ENCODE measurements at regions not wholly inside any gene's neighbourhood (a gene's known extent, or its start where the extent isn't known, plus 50 kb on each side); places are given as distances from the start of the nearest gene placed in this dataset.
A peak's percentile ranks its signal among the peaks of the same experiment; 100 is the strongest.

DNA sequence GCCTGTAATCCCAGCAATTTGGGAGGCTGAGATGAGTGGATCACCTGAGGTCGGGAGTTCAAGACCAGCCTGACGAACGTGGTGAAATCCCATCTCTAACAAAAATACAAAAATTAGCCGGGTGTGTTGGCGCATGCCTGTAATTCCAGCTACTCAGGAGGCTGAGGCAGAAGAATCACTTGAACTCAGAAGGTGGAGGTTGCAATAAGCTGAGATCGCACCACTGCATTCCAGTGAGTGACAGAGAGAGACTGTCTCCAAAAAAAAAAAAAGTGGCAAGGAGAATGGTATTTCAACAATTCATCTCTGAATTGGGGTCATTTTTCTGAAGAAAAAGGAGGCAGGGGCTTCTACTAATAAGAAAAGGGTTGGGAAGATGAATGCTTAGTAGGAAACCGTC is 111.5 kb upstream of the NHSL1 start:
- DNase-seq = no peak

DNA sequence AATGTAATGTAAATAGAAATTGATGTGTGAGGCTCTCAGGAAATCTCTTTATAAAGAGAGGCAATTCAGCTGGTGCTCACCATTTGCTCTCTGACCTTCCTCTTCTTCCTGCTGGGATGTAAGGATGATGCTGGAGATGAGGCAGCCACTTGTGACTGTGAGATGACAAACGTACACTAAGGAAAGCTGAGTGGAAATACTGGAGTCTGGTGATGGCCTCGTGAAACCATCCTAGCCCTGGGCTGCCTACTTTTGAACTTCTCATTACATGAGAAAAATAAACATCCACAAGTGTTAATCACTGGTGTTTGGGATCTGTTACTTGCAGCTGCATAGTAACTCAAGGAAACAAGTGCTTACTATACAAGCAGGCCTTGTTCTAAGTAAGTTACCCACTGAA is 114.9 kb upstream of the NHSL1 start:
- DNase-seq = no peak

DNA sequence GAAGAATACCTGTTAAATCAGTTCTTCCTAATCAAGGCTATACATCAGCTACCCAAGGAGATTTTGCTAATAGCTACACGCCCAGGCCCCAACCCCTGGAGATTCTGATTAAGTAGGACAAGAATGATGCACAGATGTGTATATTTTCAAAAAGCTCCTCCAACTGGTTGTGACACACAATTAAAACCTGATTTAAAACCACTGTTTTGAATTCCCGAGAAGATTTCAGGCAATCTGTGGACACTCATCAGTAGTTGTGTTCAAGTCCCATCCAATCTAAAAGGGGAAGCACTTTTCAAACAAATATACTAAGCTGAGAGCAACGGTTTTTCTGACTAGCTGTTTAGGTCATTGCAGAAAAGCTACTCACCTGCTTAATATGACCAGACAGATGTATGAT is 118.9 kb upstream of the NHSL1 start:
- no peak for DNase-seq

DNA sequence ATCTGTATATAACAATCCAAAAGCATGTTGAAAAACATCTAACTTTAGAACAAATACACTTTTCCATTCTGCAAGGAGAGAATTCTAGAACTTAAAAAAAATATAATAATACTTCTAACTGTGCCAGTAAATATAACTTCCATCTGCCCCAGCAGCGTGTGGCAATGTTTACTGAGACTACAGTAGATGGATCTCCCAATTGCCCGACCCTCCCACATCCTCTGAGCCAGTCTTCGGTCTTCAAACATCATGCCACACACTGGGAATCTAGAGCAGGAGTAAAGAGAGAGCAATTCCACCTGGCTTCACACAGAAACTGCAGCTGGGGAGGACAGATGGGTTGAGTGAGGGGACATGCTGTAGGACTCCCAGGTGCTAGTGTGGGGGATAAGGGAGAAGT is 121.3 kb upstream of the NHSL1 start:
- no peak for DNase-seq

DNA sequence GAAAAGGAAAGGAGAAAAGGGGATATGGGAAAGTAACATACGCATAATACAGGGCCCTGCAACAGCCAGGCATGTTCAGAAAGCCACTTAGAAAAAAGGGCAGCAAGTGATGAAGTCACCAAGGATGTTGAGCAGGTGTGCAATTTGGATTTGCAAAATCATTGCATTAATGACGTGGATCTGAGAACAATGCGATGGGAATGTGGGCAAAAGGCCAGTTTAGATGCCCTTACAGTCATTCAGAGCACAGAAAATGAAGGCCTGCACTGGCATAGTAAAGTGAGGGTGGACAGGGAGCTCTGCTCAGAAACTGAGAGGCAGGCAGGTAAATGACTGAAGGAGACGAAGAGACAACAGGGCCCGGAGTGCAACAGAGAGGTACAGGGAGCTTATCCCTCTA is 123.7 kb upstream of the NHSL1 start:
- DNase-seq = peak; percentile 8

DNA sequence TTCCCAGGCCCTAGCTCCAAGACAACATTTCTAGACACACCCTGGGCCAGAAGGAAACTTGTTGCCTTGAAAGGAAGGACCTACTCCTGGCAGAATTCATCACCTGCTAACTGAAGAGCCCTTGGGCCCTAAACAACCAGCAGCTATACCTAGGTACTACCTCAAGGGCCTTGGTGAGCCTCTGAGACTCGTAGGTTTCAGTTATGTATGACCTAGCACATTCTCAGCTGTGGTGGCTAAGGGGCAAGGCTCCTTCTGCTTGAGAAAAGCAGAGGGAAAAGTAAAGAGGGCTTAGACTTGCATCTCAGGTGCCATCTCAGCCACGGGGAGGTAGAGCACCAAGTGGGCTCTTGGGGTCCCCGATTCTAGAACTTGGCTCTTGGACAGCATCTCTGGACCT is 132.3 kb upstream of the NHSL1 start:
- DNase-seq = no peak

DNA sequence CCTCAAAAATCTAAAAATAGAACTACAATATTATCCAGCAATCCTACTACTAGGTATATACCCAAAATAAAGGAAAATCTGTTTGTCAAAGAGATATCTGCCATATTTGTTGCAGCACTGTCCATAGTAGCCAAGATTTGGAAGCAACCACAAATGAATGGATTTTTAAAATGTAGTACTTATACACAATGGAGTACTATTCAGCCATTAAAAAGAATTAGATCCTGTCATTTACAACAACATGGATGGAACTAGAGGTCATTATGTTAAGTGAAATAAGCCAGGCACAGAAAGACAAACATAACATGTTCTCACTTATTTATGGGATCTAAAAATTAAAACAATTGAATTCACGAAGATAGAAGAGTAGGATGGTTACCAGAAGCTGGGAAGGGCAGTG is 135.7 kb upstream of the CCDC28A start:
- DNase-seq = no peak

DNA sequence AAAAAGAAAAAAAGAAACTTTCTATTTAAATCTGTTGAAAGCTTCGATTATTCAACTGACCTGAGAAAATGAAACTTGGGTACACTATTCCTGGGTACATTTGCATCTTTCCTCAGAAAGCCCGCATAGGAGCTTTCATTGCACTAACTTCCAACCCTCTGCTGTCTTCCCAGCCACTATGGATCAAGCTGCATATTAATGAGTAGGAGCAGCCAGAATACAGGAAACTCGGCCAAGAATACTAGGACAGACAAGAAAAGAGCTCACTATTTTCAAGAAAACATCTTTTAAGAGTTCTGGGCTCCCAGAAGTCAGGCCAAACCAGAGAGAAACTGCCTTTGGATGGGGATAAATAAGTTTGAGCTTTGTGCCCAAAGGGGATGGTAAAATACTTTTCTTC is 135.0 kb upstream of the CCDC28A start:
- DNase-seq = no peak

DNA sequence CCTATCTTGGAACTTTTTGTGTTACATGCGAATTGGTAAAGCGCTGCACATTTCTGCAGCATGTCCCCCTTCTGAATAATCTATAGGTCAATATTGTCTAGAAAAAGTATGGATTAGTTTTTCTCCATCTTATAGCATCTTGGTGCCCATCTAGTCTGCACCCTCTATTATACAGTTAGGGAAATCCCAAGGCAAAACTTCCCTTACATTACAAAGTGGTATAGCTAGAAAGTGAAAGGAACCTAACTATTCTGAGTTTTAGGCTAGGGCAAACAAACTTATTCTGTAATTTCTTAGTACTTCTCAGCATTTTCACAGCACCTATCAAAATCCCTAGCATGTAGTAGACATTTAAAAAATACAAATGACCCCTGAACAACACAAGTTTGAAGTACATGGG is 133.5 kb upstream of the CCDC28A start:
- no peak for DNase-seq

DNA sequence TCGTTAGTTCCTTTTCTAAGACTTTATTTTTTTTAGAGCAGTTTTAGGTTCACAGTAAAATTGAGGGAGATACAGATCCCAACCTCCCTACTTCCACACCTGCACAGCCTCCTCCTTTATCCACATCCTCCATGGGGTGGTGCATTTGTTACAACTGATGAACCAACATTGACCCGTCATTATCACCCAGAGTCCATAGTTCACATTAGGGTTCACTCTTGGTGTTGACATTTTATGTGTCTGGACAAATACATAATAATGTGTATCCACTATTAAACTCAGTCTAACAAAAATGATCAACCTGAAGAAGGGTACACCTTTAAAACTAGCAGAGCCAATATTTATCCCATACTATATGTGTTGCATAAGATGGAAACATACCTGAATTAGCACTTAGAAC is 130.4 kb upstream of the CCDC28A start:
- DNase-seq = no peak

DNA sequence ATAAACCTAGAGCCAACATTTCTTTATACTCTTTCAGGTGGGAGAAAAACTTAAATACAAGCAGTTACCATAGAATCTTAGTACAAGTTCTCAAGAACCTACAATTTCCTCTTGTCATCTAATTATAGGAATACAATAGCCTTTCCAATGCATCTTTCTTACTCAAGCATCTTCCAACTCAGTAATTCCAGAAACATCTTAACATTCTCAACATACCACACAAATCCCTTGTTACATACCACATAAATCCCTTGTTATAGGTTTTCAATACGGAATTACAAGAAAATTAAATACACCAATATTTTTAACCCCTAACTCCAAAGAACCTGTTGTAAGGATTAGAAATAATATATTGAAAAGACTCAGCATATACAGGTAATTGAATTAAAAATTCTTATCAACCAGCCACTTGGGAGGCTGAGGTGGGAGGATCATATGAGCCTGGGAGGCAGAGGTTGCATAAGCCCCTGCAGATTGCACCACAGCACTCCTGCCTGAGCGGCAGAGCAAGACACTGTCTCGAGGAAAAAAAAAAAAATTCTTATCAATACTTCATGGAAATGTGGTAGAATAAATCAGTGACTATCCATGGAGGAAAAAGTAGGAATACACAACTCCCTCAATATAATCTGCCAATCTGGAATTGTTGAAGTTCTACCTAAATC is 127.5 kb upstream of the CCDC28A start:
- DNase-seq = no peak

DNA sequence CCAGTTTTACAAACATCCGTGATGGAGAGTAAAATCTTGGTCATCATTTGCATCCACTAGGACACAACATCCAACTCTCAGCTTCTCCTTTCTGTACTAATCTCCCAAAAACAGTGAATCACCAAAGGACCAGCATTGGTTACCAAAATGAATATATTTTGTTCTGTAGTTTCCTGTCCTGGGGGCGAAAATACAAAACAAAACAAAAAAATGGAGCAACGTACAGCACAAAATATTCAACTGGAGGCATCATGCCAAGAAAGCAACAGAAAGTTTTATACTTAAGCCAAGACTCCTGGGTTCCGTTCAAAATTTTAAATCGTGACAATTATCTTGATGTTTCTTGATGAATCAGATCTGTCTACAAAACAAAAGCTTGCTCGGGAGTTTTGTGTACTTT is 126.6 kb upstream of the CCDC28A start:
- no peak for DNase-seq

DNA sequence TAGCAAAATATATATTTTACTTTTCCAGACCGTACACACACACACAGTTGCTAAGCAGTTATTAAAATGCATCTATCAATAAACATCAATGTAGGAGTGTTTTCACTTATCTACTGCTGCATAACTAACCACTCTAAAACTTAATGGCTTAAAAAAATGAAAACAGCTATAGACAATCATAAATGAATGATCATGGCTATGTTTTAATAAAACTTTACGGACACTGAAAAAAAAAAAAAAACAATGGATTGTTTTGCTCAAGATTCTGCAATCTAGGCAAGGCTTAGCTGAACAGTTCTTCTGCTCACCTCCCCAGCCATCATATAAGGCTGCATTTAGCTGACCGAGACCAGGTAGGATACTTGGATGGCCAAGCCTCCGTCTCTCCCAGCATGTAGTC is 125.4 kb upstream of the CCDC28A start:
- no peak for DNase-seq

DNA sequence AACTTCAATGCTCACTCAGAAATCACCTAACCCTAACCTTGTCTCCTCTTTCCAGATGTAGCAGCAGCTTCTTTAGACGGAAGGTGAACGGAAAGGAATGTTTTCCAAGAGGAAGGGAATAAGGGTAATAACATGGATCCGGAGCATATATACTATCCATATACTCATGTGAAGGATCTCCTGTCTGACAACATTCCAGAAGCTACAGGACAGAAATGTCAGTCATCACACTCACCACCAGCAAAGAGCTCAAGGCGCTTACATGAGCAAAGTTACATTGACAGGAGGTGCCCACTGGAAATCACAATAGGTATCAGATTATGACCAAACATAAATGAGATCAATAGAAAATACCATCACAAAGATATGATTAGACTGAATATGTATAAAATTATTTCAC is 122.1 kb upstream of the CCDC28A start:
- no peak for DNase-seq

DNA sequence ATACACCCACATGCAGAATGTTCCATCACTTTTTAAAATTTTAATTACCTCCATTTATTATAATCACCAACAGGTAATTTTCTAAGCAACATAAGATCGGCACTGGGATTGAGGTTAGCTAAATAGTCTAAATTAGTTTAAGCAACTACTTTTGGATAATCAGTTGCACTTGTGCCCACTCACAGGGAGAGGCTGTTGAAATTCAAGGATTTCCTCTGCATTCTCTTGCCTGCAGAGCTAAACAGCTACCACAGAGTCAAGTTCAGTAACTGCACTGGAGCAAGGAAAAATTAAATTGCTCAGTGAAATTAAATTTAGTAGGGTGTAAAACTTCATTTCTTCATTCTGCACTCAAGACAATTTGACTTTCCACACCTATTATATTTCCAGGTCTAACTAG is 120.7 kb upstream of the CCDC28A start:
- no peak for DNase-seq

DNA sequence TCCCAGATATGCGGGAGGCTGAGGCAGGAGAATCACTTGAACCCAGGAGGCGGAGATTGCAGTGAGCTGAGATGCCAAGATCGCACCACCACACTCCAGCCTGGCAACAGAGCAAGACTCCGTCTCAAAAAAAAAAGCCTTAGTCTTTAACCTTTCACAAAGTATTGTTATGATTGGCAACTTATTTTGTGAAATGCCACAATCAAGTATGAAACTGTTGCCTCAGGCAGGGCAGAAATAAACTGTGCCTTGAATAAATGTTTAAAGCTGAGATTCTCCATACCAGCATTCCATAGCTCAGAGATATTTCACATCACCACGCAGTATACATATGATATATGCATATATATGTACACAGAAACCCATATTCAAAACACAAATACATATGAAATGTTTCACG is 120.1 kb upstream of the CCDC28A start:
- no peak for DNase-seq

DNA sequence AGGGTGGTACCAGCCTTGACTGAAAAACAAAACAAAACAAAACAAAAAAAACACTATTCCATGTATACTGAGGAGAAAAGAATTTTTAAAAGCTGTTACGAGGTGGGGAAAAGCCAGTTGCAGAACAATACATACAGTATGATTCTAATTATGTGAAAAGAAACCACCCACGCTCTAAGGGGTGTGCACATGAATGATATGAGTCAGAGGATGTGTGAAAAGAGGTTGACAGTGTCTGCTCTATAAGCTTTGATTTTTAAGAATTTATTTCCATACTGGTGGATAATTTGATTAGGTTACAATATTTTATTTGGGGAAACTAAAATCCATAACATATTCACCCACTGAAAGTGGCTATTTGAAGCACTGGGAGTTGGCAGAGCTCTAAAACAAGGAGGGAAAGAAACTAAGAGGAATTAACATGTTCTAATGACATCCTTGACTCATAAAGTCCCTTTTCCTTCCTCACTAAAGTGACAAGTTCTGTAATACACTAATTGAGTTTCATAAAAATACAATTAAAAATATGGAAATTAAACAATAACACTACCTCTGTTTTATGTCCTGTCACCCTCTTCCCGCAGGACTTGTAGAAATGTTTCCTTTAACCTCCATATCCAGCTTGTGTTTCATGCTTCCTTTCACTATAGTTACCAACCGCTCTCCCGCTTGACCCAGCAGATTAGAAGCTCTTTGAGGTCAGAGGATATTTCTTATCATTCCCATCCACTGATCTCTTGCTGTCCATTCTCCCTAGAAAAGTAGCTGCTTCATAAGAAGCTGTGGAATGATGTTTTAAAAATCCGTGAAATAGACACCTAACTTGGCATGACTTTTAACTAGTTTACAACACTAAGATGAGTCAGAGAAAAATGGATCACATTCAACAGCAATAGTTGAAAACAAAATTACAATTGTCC is 118.6 kb upstream of the CCDC28A start:
- DNase-seq = no peak

DNA sequence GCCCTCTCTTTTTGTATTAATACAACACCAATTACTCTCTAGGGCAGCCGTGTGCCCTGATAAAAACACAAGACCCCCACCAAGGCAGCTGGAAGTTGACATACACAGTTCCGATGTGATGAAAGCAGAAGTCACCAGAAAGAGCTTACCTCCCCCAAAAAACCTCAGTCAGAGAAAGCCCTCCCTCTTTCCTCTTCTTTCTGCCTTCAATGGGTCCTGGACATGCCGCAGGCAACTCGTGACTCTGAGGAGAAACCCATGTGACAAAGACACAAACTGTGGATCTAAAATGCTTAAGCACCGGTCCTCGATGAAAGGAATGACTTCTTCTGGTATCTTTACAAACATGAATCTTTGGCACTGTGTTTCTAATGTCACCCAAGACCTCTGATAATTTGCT is 117.7 kb upstream of the CCDC28A start:
- no peak for DNase-seq

DNA sequence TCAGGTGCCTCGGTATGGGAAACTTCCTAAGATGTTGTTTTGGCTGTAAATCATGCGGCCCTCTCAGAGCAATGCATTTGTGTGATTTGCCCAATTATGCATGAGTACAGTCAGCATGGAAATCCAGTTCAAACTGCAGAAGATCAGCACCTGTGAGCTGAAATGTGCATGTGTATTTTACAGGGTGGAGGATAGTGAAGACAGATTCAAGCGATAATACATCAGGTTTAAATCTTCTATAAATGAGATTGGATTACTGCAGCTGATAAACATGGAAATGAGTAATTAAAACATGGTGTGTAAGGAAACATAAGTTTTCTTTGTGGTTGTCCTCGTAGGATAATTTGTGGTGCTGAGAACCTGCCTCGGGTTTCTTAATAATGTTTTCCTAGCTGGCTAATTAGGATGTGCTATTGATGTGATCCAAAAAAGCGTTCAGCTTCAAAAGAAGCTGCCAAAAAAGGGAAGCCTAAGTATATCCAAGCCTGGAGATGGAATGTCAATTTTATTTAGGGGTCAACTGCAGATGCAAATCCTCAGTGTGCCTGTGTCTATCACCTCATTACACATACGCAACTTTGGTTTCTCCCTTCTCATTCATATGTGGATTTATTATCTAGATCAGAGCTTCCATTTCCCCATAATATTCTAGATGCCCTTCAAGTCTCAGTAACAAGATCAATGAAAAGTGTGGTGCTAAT is 117.1 kb upstream of the CCDC28A start:
- DNase-seq = no peak

DNA sequence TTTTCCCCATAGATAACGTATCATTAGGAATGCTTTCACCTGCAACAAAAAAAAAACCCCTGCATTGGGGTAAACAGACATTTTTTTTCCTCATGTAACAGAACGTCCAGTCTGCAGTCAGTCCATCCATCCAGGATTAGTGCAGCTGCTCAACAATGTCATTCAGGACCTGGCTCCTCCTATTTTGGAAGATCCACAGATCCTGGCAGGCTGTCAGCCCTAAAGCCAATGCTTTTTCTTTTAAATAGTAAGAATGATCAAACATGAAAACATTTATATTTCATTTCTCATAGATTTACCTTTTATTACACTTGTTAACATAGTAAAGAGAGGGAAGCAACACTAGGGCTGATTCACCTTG is 116.5 kb upstream of the CCDC28A start:
- no peak for DNase-seq

DNA sequence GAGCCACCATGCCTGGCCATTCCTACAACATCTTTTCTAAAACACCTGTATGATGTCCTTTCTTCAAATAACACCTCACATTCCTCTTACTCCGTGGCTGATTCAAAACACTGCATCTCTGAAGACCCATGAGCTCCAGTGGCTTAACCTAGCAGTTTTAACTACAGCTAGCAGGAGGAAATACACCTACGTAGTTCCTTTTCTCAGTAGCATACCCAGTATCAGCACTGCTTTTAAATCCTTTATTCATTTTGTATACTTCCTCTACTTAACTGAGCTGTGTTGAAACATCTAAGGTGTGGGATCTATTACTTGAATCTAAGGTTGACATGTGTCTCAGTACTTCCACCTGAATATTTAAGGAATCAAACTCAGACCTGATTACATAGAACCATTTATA is 113.6 kb upstream of the CCDC28A start:
- no peak for DNase-seq

DNA sequence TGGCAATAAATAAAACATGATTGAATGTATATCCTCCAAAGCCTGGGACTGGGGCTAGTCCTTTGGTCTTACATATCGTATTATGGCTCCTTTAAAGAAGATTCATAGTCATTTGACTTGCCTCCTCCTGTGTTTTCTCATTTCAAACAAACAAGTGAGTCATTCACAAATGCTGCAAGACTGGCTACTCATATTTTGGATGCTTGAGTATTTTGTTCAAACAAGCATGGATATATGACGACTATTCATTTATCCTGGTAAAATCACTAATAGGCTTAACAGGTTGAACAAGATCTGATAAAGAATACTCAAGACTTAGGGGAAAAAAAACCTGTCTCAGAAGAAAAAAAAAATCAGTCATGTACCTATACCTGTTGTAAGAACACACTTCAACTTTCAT is 111.1 kb upstream of the CCDC28A start:
- DNase-seq = no peak

DNA sequence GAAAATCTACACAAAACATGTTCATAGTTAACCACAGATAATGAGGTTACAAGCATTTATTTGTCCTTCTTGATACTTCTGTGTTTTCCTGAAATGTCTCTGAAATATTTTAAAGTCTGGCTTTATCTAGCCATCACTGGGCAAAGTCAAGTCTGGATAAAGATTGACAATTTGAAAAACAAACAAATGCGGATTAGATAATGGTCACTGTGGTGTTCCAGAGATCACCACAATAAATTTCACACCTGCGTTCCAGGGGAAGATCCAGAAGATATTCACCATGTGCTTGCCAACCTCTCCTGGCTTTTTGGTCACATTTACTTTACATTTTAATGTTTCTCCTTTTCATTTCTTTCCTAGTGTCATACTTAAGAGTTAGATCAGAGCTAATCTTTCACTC is 109.7 kb upstream of the CCDC28A start:
- no peak for DNase-seq

DNA sequence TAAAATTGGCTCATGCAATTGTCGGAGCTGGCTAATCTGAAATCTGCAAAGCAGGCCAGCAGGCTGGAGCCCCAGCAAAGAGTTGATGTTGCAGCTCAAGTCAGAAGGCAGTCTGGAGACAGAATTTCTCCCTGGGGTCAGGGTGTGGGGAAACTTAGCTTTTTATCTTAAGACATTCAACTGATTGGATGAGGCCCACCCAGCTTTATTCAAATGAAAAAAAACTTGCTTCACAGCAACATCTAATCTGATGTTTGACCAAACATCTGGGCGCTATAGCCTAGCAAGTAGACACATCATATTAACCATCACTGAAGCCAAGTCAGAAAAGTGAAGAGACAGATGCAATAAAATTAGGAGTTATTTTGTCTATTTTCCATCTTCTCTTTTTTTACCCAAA is 108.8 kb upstream of the CCDC28A start:
- DNase-seq = no peak
